Activated CD8-positive, alpha-beta T cell treated with anti-CD3 and anti-CD28 coated beads for 36 hours (primary cell): ENCODE measurements at regions not wholly inside any gene's neighbourhood (a gene's known extent, or its start where the extent isn't known, plus 50 kb on each side); places are given as distances from the start of the nearest gene placed in this dataset.

Source experiments
- ATAC-seq: fragments of 200-7000 bp; cut with Tn5 transposase; one replicate; pipeline ENCODE4 v1.10.0; 2021; ENCODE audit warnings: mild to moderate bottlenecking, moderate library complexity
- CTCF ChIA-PET: fragments of 350-600 bp; sonication (Branson Sonifier 250); formaldehyde crosslinking; loops from one replicate; lab custom pipeline; 2021; ENCODE audit warnings: antibody characterized with exemption; lab: Charles Lee
- POLR2A ChIA-PET: fragments of 350-600 bp; sonication (Branson Sonifier 250); formaldehyde crosslinking; loops from one replicate; lab custom pipeline; 2021; ENCODE audit warnings: antibody characterized with exemption; lab: Charles Lee
- DNase-seq: peaks from one replicate; pipeline ENCODE4 v3.0.0-alpha.2; 2020
- H3K27ac Mint-ChIP-seq: one replicate; pipeline ENCODE4 v1.8.0; 2021; ENCODE audit warnings: mild to moderate bottlenecking, mixed read lengths
- H3K27me3 Mint-ChIP-seq: one replicate; pipeline ENCODE4 v1.8.0; 2021; ENCODE audit warnings: mixed read lengths
- H3K36me3 Mint-ChIP-seq: one replicate; pipeline ENCODE4 v1.8.0; 2021; ENCODE audit warnings: low read depth, mixed read lengths
- H3K4me1 Mint-ChIP-seq: one replicate; pipeline ENCODE4 v1.8.0; 2021; ENCODE audit warnings: low read depth, mixed read lengths
- H3K4me3 Mint-ChIP-seq: one replicate; pipeline ENCODE4 v1.8.0; 2021; ENCODE audit warnings: mild to moderate bottlenecking, moderate library complexity, mixed read lengths
- H3K9me3 Mint-ChIP-seq: one replicate; pipeline ENCODE4 v1.8.0; 2021; ENCODE audit warnings: mixed read lengths
- CTCF ChIP-seq: fragments of 200-600 bp; IDR thresholded peaks from one replicate; pipeline ENCODE4 v1.8.0; 2022; ENCODE audit warnings: antibody characterized with exemption, mild to moderate bottlenecking
- intact Hi-C: fragments of 100-400 bp; cut with micrococcal nuclease; formaldehyde crosslinking; loops from one replicate; pipeline ENCODE4 v1.10.0; 2022

- DNase-seq (no peak), ATAC-seq (no peak)
- Mint-ChIP-seq H3K4me3 (no peak overlapping the region), H3K4me1 (peaks cover 8% of the 10 kb centered on the region), H3K27ac (no peak overlapping the region), H3K36me3 (peaks cover 5% of the 10 kb centered on the region), H3K27me3 (no peaks in the 10 kb centered on the region), H3K9me3 (no peaks in the 10 kb centered on the region)
- ChIA-PET POLR2A (no interaction called here), CTCF (interaction anchor here (0.6 kb wide), 1 partner anchor 1913 kb away, joined by 3 read pairs; no protein-coding TSS in a partner anchor)
- intact Hi-C loops, result no loop called here
- TF ChIP-seq CTCF, result no peak
Observed at GRCh38 chr12:19614601-19615383, 175.5 kb downstream of the AEBP2 start.

GRCh38 chr12:19615384-19615725 lies 176.1 kb downstream of the AEBP2 start:
- Mint-ChIP-seq H3K9me3 (no peaks in the 10 kb centered on the region), H3K4me3 (no peak overlapping the region), H3K4me1 (peaks cover 8% of the 10 kb centered on the region), H3K36me3 (peaks cover 4% of the 10 kb centered on the region), H3K27ac (no peak overlapping the region), H3K27me3 (no peaks in the 10 kb centered on the region)
- POLR2A ChIA-PET, result no interaction called here
- intact Hi-C loops, result no loop called here
- CTCF ChIA-PET, result no interaction called here
- ATAC-seq (no peak), DNase-seq (no peak)
- no peak for TF ChIP-seq CTCF

GRCh38 chr12:19616781-19617180 lies 177.5 kb downstream of the AEBP2 start:
- H3K9me3 Mint-ChIP-seq, result no peaks in the 10 kb centered on the region
- no peaks in the 10 kb centered on the region for H3K36me3 Mint-ChIP-seq
- no peaks in the 10 kb centered on the region for H3K27me3 Mint-ChIP-seq
- H3K27ac Mint-ChIP-seq, result no peak overlapping the region
- intact Hi-C loops, result no loop called here
- no peak overlapping the region for H3K4me3 Mint-ChIP-seq
- peaks cover 8% of the 10 kb centered on the region for H3K4me1 Mint-ChIP-seq
- TF ChIP-seq CTCF, result no peak
- DNase-seq (no peak), ATAC-seq (no peak)
- CTCF ChIA-PET, result no interaction called here
- POLR2A ChIA-PET, result no interaction called here

GRCh38 chr12:19620222-19620621 lies 180.9 kb downstream of the AEBP2 start:
- CTCF ChIA-PET, result no interaction called here
- no peaks in the 10 kb centered on the region for H3K9me3 Mint-ChIP-seq
- intact Hi-C loops, result no loop called here

More at GRCh38 chr12:19620222-19620621, 180.9 kb downstream of the AEBP2 start:
- no peak overlapping the region for H3K27ac Mint-ChIP-seq
- TF ChIP-seq CTCF, result no peak
- no peak overlapping the region for H3K4me3 Mint-ChIP-seq
- peaks cover 22% of the 10 kb centered on the region for H3K4me1 Mint-ChIP-seq
- DNase-seq (no peak), ATAC-seq (no peak)
- POLR2A ChIA-PET, result no interaction called here
- H3K36me3 Mint-ChIP-seq, result no peaks in the 10 kb centered on the region
- no peaks in the 10 kb centered on the region for H3K27me3 Mint-ChIP-seq
